C4-2B (cell line): ENCODE measurements at regions not wholly inside any gene's neighbourhood (a gene's known extent, or its start where the extent isn't known, plus 50 kb on each side); places are given as distances from the start of the nearest gene placed in this dataset.

Experiments
- ZFX ChIP-seq: fragments of 450-650 bp; IDR thresholded peaks from 2 replicates; pipeline ENCODE4 v1.6.1; 2017
- TF ChIP-seq, protein P1 (sequence below): fragments of 450-650 bp; conservative IDR thresholded peaks from 2 replicates; pipeline ENCODE4 v1.5.1; 2017; ENCODE audit warnings: mild to moderate bottlenecking

GRCh38 chr15:38726187-38726586 lies 161.6 kb upstream of the RASGRP1 start:
- TF ChIP-seq, protein P1, sequence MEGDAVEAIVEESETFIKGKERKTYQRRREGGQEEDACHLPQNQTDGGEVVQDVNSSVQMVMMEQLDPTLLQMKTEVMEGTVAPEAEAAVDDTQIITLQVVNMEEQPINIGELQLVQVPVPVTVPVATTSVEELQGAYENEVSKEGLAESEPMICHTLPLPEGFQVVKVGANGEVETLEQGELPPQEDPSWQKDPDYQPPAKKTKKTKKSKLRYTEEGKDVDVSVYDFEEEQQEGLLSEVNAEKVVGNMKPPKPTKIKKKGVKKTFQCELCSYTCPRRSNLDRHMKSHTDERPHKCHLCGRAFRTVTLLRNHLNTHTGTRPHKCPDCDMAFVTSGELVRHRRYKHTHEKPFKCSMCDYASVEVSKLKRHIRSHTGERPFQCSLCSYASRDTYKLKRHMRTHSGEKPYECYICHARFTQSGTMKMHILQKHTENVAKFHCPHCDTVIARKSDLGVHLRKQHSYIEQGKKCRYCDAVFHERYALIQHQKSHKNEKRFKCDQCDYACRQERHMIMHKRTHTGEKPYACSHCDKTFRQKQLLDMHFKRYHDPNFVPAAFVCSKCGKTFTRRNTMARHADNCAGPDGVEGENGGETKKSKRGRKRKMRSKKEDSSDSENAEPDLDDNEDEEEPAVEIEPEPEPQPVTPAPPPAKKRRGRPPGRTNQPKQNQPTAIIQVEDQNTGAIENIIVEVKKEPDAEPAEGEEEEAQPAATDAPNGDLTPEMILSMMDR, result no peak
- no peak for TF ChIP-seq ZFX
